B cell (primary cell): ENCODE measurements at regions not wholly inside any gene's neighbourhood (a gene's known extent, or its start where the extent isn't known, plus 50 kb on each side); places are given as distances from the start of the nearest gene placed in this dataset.

Experiments
- ATAC-seq: fragments of 200-7000 bp; cut with Tn5 transposase; one replicate; pipeline ENCODE4 v1.10.0; 2021; ENCODE audit warnings: low read depth, mild to moderate bottlenecking, moderate number of reproducible peaks, moderate library complexity
- CTCF ChIA-PET: fragments of 350-600 bp; sonication (Branson Sonifier 250); formaldehyde crosslinking; loops from one replicate; lab custom pipeline; 2021; ENCODE audit warnings: antibody characterized with exemption, inconsistent platforms; lab: Charles Lee
- POLR2A ChIA-PET: fragments of 350-600 bp; sonication (Branson Sonifier 250); formaldehyde crosslinking; loops from one replicate; lab custom pipeline; 2021; ENCODE audit warnings: antibody characterized with exemption; lab: Charles Lee
- DNase-seq: peaks from one replicate; pipeline ENCODE4 v3.0.0; 2013
- H2AFZ ChIP-seq: 2 replicates; pipeline ENCODE4 v1.6.1; 2012; ENCODE audit warnings: mild to moderate bottlenecking, low read depth, low read length; ENCODE audit not compliant: insufficient read depth, poor library complexity, severe bottlenecking
- H3K27ac ChIP-seq, 2 donors: 1 replicate in 1 of 2; 2 replicates in 1 of 2; pipeline ENCODE4 v1.5.1; 2012 to 2013; ENCODE audit warnings: low read length in 2 of 2, mild to moderate bottlenecking in 2 of 2, moderate library complexity in 1 of 2
- H3K27me3 ChIP-seq, 4 experiments: fragments of 200-600 bp in 1 of 4; sonication (generic) in 1 of 4; replicated peaks in 1 of 4; 1 replicate in 2 of 4; 2 replicates in 2 of 4; pipeline versions ENCODE4 v1.6.1 to v1.7.0; 2013 to 2016; ENCODE audit warnings: low read length in 3 of 4, mild to moderate bottlenecking in 2 of 4, mixed read lengths in 1 of 4, moderate library complexity in 1 of 4; ENCODE audit not compliant: insufficient read depth in 4 of 4, control insufficient read depth in 3 of 4; ENCODE audit errors: control extremely low read depth in 1 of 4
- H3K36me3 ChIP-seq, 2 experiments: replicated peaks in 1 of 2; 1 replicate in 1 of 2; 2 replicates in 1 of 2; pipeline versions ENCODE4 v1.6.1 to v1.7.1; 2013; ENCODE audit warnings: low read length in 1 of 2; ENCODE audit not compliant: insufficient read depth in 2 of 2, control insufficient read depth in 1 of 2; ENCODE audit errors: control extremely low read depth in 1 of 2, extremely low read depth in 1 of 2
- H3K4me1 ChIP-seq, 2 donors: fragments of 200-600 bp in 1 of 2; sonication (generic) in 1 of 2; 1 replicate in 1 of 2; 2 replicates in 1 of 2; pipeline versions ENCODE4 v1.5.1 to v1.6.1; 2013 to 2017; ENCODE audit warnings: low read length in 2 of 2; ENCODE audit not compliant: control insufficient read depth in 2 of 2, insufficient read depth in 2 of 2
- H3K4me2 ChIP-seq: replicated peaks from 2 replicates; pipeline ENCODE3; 2012; ENCODE audit warnings: mild to moderate bottlenecking, low read depth, low read length; ENCODE audit not compliant: poor library complexity, severe bottlenecking
- H3K4me3 ChIP-seq, 5 experiments: fragments of 200-600 bp in 1 of 5; sonication (generic) in 1 of 5; 1 replicate in 3 of 5; 2 replicates in 2 of 5; pipeline versions ENCODE4 v1.5.1 to v1.7.0; 2011 to 2016; ENCODE audit warnings: low read length in 4 of 5, mild to moderate bottlenecking in 4 of 5, low read depth in 2 of 5, control low read depth in 1 of 5, moderate library complexity in 1 of 5; ENCODE audit not compliant: insufficient read depth in 1 of 5; ENCODE audit errors: control extremely low read depth in 1 of 5, extremely low read depth in 1 of 5
- H3K79me2 ChIP-seq: fragments of 200-600 bp; sonication (generic); one replicate; pipeline ENCODE4 v1.6.0; 2016; ENCODE audit warnings: low read length; ENCODE audit not compliant: control insufficient read depth, insufficient read depth
- H3K9ac ChIP-seq: fragments of 200-600 bp; sonication (generic); 2 replicates; pipeline ENCODE4 v1.6.1; 2017; ENCODE audit warnings: mild to moderate bottlenecking, low read length, moderate library complexity
- H3K9me3 ChIP-seq, 3 donors: one replicate each; pipeline versions ENCODE4 v1.6.1 to v1.7.1; 2013; ENCODE audit warnings: low read length in 2 of 3; ENCODE audit not compliant: control insufficient read depth in 2 of 3, insufficient read depth in 1 of 3; ENCODE audit errors: control extremely low read depth in 1 of 3
- H4K20me1 ChIP-seq: 2 replicates; pipeline ENCODE4 v1.6.0; 2012; ENCODE audit warnings: mild to moderate bottlenecking, low read length; ENCODE audit not compliant: insufficient read depth, control insufficient read depth, poor library complexity, severe bottlenecking
- H3K27ac Mint-ChIP-seq: one replicate; pipeline ENCODE4 v1.8.0; 2021; ENCODE audit warnings: mixed read lengths
- H3K27me3 Mint-ChIP-seq: one replicate; pipeline ENCODE4 v1.8.0; 2021; ENCODE audit warnings: mixed read lengths
- H3K4me1 Mint-ChIP-seq: one replicate; pipeline ENCODE4 v1.8.0; 2021; ENCODE audit warnings: mixed read lengths
- H3K4me3 Mint-ChIP-seq: one replicate; pipeline ENCODE4 v1.8.0; 2021; ENCODE audit warnings: mixed read lengths
- H3K9me3 Mint-ChIP-seq: one replicate; pipeline ENCODE4 v1.8.0; 2022; ENCODE audit warnings: mixed read lengths; ENCODE audit not compliant: insufficient read depth
- CTCF ChIP-seq: fragments of 200-600 bp; IDR thresholded peaks from one replicate; pipeline ENCODE4 v1.8.0; 2022; ENCODE audit warnings: antibody characterized with exemption, mild to moderate bottlenecking
- EZH2 ChIP-seq: IDR thresholded peaks from 2 replicates; pipeline ENCODE4 v1.6.1; 2012; ENCODE audit warnings: borderline replicate concordance, low read depth, mild to moderate bottlenecking, moderate library complexity, low read length; ENCODE audit not compliant: insufficient read depth, poor library complexity, severe bottlenecking
- WGBS: methylation state at CpG from one replicate; pipeline ENCODE4 v1.1.5; 2013; ENCODE audit warnings: missing lambda C conversion rate; ENCODE audit not compliant: insufficient coverage; 5-methylcytosine and 5-hydroxymethylcytosine counted together
- intact Hi-C: fragments of 100-400 bp; cut with micrococcal nuclease; formaldehyde crosslinking; loops from one replicate; pipeline ENCODE4 v1.10.0; 2022

GRCh38 chr11:103768816-103769215, 267.6 kb upstream of the DDI1 start:
- POLR2A ChIA-PET: no interaction called here
- DNase-seq (no peak), ATAC-seq (no peak)
- H3K36me3 ChIP-seq: no peaks in the 10 kb centered on the region
- intact Hi-C loops: no loop called here
- no peak overlapping the region for H2AFZ ChIP-seq
- H3K27me3 ChIP-seq: no peaks in the 10 kb centered on the region
- H3K4me1 Mint-ChIP-seq: no peaks in the 10 kb centered on the region
- H3K27ac Mint-ChIP-seq: no peak overlapping the region
- H3K9me3 ChIP-seq: peaks cover 0 to 4% (median 3%) of the 10 kb centered on the region in 3 donors
- no peak overlapping the region for H3K9ac ChIP-seq
- CTCF ChIA-PET: no interaction called here
- H3K4me3 ChIP-seq: no peak overlapping the region
- no peaks in the 10 kb centered on the region for H3K27me3 Mint-ChIP-seq
- no peak overlapping the region for H3K4me2 ChIP-seq
- H4K20me1 ChIP-seq: no peaks in the 10 kb centered on the region
- TF ChIP-seq EZH2 (no peak), CTCF (no peak)
- no peaks in the 10 kb centered on the region for H3K79me2 ChIP-seq
- H3K4me1 ChIP-seq: no peaks in the 10 kb centered on the region
- no peak overlapping the region for H3K27ac ChIP-seq
- H3K9me3 Mint-ChIP-seq: peaks cover 4% of the 10 kb centered on the region
- no peak overlapping the region for H3K4me3 Mint-ChIP-seq

- CTCF ChIA-PET: no interaction called here
- no peak overlapping the region for H3K4me3 ChIP-seq
- no peak for TF ChIP-seq CTCF
- TF ChIP-seq EZH2: no peak
- H3K27ac ChIP-seq: no peak overlapping the region
- H3K4me2 ChIP-seq: no peak overlapping the region
- no peaks in the 10 kb centered on the region for H3K27me3 ChIP-seq
- no peaks in the 10 kb centered on the region for H3K9me3 Mint-ChIP-seq
- no peak overlapping the region for H3K4me3 Mint-ChIP-seq
- no peaks in the 10 kb centered on the region for H3K27me3 Mint-ChIP-seq
- no peaks in the 10 kb centered on the region for H3K36me3 ChIP-seq
- no CpG with 5 or more reads among the region's 2 CpGs for WGBS
- no peak for DNase-seq
- H3K4me1 ChIP-seq: no peaks in the 10 kb centered on the region
- no peak overlapping the region for H3K27ac Mint-ChIP-seq
- POLR2A ChIA-PET: no interaction called here
- H2AFZ ChIP-seq: no peak overlapping the region
- no peak for ATAC-seq
- H4K20me1 ChIP-seq: no peaks in the 10 kb centered on the region
- peaks cover 0 to 4% (median 1%) of the 10 kb centered on the region in 3 donors for H3K9me3 ChIP-seq
- intact Hi-C loops: no loop called here
- H3K9ac ChIP-seq: no peak overlapping the region
- H3K79me2 ChIP-seq: no peaks in the 10 kb centered on the region
- no peaks in the 10 kb centered on the region for H3K4me1 Mint-ChIP-seq
These were observed 263.4 kb upstream of the DDI1 start for GRCh38 chr11:103773059-103773458.
